GOT3 (cell line): ENCODE measurements at regions not wholly inside any gene's neighbourhood (a gene's known extent, or its start where the extent isn't known, plus 50 kb on each side); places are given as distances from the start of the nearest gene placed in this dataset.
A peak's percentile ranks its signal among the peaks of the same experiment; 100 is the strongest.
"Not testable (repeated sequence)": the region's sequence is repeated elsewhere in the genome, so short reads cannot be mapped to it uniquely, and the experiment has no call there.

ENCODE experiments used
- DNase-seq: peaks from one replicate; lab custom pipeline; 2025; ENCODE audit warnings: mixed read lengths; lab: John Stamatoyannopoulos, UW

- DNase-seq = no peak
Observed at GRCh38 chr2:215536510-215536909, 100.6 kb upstream of the FN1 start.

GRCh38 chr2:215535741-215536140 is 99.9 kb upstream of the FN1 start:
- DNase-seq = no peak

DNA sequence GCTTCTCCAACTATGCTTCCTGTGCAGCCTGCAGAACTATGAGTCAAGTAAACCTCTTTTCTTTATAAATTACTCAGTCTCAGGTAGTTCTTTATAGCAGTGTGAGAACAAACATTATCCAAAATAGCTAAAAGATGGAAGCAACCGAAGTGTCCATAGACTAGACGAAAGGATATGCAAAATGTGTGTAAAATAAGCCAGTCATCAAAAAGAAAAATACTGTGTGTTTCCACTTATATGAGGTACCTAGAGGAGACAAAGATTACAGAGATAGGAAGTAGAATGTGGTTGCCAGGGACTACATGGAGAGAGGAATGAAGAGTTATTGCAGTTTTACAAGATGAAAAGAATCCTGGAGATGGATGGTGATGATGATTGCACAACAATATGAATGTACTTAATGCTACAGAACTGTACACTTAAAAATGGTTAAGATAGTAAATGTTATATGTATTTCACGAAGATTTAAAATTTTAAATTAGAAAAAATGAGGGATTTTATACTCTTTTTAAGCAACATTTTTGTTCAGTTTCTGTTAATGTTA is 99.3 kb upstream of the FN1 start:
- no peak for DNase-seq

- DNase-seq = not testable (repeated sequence)
Observed at GRCh38 chr2:215533716-215534115, 97.8 kb upstream of the FN1 start.

GRCh38 chr2:215532844-215533243 is 97.0 kb upstream of the FN1 start:
- DNase-seq = no peak

GRCh38 chr2:215531284-215531683 is 95.4 kb upstream of the FN1 start:
- DNase-seq = no peak

DNA sequence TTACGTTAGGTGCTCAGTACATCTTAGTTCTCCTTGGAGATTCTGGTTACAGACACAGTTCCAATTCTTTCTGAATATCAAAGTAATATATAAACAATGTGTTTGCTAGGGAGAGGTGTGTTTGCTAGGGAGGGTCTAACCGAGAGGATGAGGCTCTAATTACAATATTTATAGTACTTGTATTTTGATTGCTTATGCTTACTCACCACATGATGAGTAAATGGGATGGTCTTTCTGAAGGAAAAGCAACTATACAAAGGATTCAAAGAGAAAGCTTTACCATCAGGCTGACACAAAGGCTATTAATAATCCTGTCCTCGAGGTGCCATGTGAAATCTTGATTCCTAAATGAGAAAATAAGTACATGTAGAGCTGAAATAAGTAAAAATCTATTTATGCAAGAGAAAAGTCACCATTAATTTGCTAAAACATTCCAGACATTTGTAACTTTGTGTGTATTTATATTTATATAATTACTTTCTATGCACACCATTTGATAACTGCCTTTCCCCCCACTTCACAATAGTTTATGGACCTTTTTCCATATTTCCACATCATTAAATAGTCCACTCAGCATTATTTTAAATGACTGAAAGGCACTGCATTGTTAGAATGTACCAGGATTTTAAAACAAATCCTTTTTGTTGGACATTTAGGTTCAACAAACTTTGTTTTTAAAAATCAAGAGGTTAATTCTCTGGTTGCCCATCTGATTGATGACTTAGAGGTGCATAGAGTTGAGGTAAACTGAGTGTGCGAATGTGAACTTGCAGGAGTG is 94.5 kb upstream of the FN1 start:
- no peak for DNase-seq

DNA sequence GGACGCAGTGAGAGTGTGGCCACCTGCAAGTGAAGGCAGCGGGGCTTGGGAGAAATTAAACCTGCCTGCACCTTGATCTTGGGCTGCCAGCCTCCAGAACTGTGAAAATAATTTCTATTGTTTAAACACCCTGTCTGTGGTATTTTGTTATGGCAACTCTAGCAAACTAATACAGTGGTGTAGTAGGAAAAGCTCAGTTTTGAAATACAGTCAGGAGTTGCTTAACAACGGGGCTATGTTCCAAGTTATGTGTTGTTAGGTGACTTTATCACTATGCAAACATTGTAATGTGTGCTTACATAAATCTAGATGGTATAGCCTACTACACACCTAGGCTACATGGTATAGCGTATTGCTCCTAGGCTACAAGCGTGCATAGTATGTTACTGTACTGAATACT is 93.4 kb upstream of the FN1 start:
- DNase-seq = no peak

GRCh38 chr2:215528555-215528954 is 92.7 kb upstream of the FN1 start:
- peak; percentile 20 for DNase-seq

DNA sequence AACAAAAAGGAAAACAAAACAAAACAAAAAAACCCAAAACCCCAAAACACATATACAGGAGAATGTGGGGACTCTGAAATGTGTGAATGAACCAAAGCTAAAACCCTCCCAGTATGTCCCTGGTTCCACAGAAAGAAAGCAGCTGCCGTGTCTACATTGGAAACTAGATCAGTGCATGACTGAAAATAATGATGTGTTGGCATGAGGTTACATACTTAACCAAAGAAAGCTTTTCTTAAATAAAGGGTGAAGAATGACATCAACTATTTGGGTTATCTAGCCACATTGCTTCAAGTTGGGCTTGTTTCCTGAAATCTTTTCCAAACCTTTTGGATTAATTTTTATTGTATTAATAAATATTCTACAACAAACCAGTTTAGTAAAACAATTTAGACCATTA is 91.9 kb upstream of the FN1 start:
- DNase-seq = no peak

DNA sequence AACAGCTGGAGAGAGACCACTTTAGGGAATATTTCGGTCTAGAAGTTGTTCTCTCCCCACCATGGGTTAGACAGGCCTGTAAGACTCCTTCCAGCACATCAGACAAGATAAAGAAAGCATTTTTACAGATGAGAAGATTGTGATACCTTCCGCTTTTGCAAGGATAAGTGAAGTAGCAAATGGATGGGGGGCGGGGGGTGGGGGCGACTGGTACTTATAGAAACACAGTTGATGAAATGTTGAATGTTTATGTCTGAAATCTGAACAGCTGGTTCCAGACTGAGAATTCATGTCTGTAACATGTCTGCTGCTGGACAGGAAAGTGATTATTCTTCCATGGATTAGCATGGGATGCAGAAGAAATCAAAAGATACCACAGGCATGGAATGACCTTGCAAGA is 90.5 kb upstream of the FN1 start:
- no peak for DNase-seq

GRCh38 chr2:215522237-215522636 is 86.4 kb upstream of the FN1 start:
- no peak for DNase-seq

DNA sequence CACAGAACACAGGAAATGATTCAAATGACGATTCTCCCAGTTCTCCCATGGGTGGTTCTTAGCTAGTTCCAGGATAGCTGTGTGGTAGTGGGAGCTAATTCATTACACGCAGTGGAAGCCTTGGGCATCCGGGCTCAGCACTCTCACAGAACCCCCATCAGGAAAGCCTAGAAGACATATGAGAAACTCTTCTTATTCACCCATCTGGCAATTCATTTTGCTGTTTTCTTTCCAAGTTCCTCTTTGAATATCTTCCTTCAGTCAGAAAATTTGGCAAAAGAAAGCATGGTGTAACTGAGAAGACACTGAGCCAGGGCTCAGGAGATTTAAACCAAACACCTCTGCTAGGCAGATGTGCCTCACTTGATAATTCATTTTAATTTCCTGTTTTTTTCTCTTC is 85.2 kb upstream of the FN1 start:
- no peak for DNase-seq

- DNase-seq = no peak
Observed at GRCh38 chr2:215517391-215517790, 81.5 kb upstream of the FN1 start.

- DNase-seq = no peak
Observed at GRCh38 chr2:215514516-215514915, 78.6 kb upstream of the FN1 start.

GRCh38 chr2:215511454-215512346 is 75.8 kb upstream of the FN1 start:
- DNase-seq = no peak

- no peak for DNase-seq
Observed at GRCh38 chr2:215507836-215508235, 72.0 kb upstream of the FN1 start.

DNA sequence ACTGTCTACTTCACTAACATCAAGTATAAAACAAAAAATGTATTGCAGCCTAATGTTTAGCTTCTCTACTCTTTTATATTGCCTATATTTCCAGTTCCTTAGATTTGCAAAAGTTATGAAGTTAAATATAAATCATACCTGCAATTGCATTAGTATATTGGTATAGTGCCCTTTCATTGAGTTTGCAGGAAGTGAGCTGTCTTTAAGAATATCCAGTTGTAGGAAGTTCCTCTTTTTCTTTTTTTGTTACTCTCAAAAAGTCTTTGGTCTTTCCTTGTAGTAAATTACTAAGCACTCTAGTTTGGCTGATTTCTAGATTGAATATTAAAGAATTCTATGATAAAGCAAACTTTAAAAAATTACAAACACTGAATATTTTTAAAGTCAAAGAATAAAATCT is 71.3 kb upstream of the FN1 start:
- DNase-seq = no peak

DNA sequence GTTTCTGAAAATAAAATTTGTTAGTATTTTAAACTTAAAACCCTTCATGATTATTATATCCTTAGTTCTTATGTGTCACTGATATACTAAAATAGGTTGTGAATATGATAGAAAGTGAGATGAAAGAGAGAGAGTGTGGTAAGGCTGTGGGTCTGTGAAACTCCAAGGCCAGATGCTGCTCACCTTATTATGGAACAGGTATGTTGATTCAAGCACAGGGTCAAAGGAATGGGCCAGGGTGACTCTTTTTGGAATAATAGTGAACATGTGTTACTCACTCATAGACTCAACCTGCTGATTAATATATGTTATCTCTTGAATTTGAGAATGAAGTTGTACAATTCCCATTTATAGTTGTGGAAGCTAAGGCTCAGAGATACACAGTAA is 70.7 kb upstream of the FN1 start:
- no peak for DNase-seq

- no peak for DNase-seq
Observed at GRCh38 chr2:215505044-215505786, 69.3 kb upstream of the FN1 start.

DNA sequence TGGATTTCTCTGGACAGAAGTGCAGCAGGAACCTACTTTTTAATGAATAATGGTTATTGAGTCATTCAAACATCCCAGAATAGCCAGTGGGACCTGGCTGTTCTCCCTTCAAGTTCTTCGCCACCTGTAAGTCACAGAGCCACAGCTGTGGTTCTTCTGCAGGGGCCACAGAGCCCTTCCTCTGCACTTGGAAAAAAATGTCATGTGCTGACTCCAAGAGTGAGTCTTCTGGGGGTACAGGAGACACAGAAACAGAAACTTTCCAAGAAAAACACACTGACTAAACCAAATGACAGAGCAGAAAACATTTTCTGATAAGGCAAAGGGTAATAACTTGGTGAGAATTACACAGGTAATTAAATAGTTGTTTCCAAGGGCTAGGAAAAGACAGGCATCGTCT is 68.7 kb upstream of the FN1 start:
- DNase-seq = no peak

DNA sequence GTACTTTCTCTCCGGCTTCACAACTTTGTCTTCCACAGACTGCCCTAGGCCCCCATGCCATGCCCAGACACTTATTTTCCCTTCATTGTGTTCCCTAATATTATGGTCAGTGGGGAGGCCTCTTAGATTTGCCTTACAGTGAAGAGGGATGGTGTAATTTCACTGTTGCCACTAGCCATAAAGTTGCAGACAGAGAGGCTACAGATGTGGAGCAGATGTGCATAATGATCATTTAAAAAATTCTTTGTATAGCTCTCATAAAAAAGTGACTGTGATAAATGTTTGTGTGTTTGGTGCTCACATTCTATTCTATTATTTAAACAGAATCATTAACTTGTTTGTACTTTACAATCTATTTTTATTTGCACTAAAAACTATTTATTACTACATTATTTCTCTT is 67.5 kb upstream of the FN1 start:
- no peak for DNase-seq
